ENCODE measurements at regions not wholly inside any gene's neighbourhood (a gene's known extent, or its start where the extent isn't known, plus 50 kb on each side); places are given as distances from the start of the nearest gene placed in this dataset.

DNA sequence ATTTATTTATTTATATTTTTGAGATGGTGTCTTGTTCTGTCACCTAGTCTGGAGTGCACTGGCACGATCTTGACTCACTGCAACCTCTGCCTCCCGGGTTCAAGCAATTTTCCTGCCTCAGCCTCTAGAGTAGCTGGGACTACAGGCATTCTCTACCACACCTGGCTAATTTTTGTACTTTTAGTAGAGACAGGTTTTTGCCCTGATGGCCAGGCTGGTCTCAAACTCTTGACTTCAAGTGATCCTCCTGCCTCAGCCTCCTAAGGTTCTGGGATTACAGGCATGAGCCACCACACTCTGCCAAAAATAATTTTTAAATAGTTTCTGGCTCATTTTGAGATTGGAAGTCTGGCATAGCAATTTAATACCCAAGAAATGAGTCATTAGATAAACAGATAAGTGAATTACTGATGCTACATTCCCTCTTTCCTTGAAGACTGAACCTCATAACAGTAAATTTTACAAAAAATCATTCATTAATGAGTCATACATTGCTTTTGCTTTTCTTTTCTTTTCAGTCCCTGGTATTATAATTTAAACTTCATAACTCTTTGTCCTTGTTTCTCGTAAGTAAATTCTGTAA is 881.6 kb upstream of the PIK3C3 start:
- TF ChIP-seq ZNF274 (IDR thresholded peaks at IDR 0.05; ENCODE audit: low read depth, low read length) (no peak), SUZ12 (IDR thresholded peaks at IDR 0.05; ENCODE audit: extremely low read depth, insufficient read depth, insufficient read length) (no peak), YY1 (IDR thresholded peaks at IDR 0.05; ENCODE audit: insufficient read depth, insufficient read length) (no peak)
- Histone ChIP-seq H3K36me3 (ENCODE audit: insufficient read depth, insufficient read length, low read length) (no peaks in the 10 kb centered on the region), H3K4me1 (ENCODE audit: insufficient read depth, insufficient read length) (no peaks in the 10 kb centered on the region), H3K27me3 (ENCODE audit: insufficient read depth, insufficient read length) (no peaks in the 10 kb centered on the region), H3K4me3 (ENCODE audit: insufficient read length, low read depth) (no peak overlapping the region), H3K9me3 (ENCODE audit: insufficient read depth, low read length) (no peaks in the 10 kb centered on the region), H3K9ac (ENCODE audit: insufficient read length, low read depth) (no peak overlapping the region)
- DNase-seq (ENCODE audit: low read depth, low spot score) = no peak

- H3K36me3 ChIP-seq (ENCODE audit: insufficient read depth, insufficient read length, low read length) = no peaks in the 10 kb centered on the region
- no peak for DNase-seq (ENCODE audit: low read depth, low spot score)
- no peak overlapping the region for H3K4me3 ChIP-seq (ENCODE audit: insufficient read length, low read depth)
- H3K4me1 ChIP-seq (ENCODE audit: insufficient read depth, insufficient read length) = no peaks in the 10 kb centered on the region
- no peak overlapping the region for H3K9ac ChIP-seq (ENCODE audit: insufficient read length, low read depth)
- TF ChIP-seq YY1 (IDR thresholded peaks at IDR 0.05; ENCODE audit: insufficient read depth, insufficient read length) = no peak
- TF ChIP-seq SUZ12 (IDR thresholded peaks at IDR 0.05; ENCODE audit: extremely low read depth, insufficient read depth, insufficient read length) = no peak
- TF ChIP-seq ZNF274 (IDR thresholded peaks at IDR 0.05; ENCODE audit: low read depth, low read length) = no peak
- no peaks in the 10 kb centered on the region for H3K9me3 ChIP-seq (ENCODE audit: insufficient read depth, low read length)
- H3K27me3 ChIP-seq (ENCODE audit: insufficient read depth, insufficient read length) = no peaks in the 10 kb centered on the region
Observed at GRCh38 chr18:41072946-41073345, 882.1 kb upstream of the PIK3C3 start.

DNA sequence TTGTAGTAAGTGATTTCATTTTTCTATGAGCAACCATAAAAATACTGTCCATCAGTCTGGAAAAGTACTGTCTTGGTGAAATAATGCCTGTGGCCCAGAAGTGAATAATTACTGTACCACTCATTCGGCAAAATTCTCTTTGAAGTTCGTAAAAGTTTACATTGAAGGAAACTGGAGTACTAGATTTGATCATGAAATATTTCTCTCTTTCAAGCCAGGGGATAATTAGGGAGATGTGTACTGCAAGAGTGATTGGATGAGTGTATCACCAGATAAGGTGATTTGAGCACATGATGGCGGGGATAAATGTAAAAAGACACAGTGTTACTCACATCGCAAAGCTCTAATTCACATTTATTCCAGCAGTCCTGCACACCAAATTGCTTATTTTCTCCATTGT is 883.2 kb upstream of the PIK3C3 start:
- TF ChIP-seq YY1 (IDR thresholded peaks at IDR 0.05; ENCODE audit: insufficient read depth, insufficient read length) (no peak), SUZ12 (IDR thresholded peaks at IDR 0.05; ENCODE audit: extremely low read depth, insufficient read depth, insufficient read length) (no peak), ZNF274 (IDR thresholded peaks at IDR 0.05; ENCODE audit: low read depth, low read length) (no peak)
- H3K4me3 ChIP-seq (ENCODE audit: insufficient read length, low read depth) = no peak overlapping the region
- no peak for DNase-seq (ENCODE audit: low read depth, low spot score)
- no peaks in the 10 kb centered on the region for H3K9me3 ChIP-seq (ENCODE audit: insufficient read depth, low read length)
- no peak overlapping the region for H3K9ac ChIP-seq (ENCODE audit: insufficient read length, low read depth)
- H3K4me1 ChIP-seq (ENCODE audit: insufficient read depth, insufficient read length) = no peaks in the 10 kb centered on the region
- no peaks in the 10 kb centered on the region for H3K36me3 ChIP-seq (ENCODE audit: insufficient read depth, insufficient read length, low read length)
- no peaks in the 10 kb centered on the region for H3K27me3 ChIP-seq (ENCODE audit: insufficient read depth, insufficient read length)

GRCh38 chr18:41069167-41069566 is 885.9 kb upstream of the PIK3C3 start:
- Histone ChIP-seq H3K4me3 (ENCODE audit: insufficient read length, low read depth) (no peak overlapping the region), H3K9me3 (ENCODE audit: insufficient read depth, low read length) (no peaks in the 10 kb centered on the region), H3K9ac (ENCODE audit: insufficient read length, low read depth) (no peak overlapping the region), H3K4me1 (ENCODE audit: insufficient read depth, insufficient read length) (no peaks in the 10 kb centered on the region), H3K27me3 (ENCODE audit: insufficient read depth, insufficient read length) (no peaks in the 10 kb centered on the region), H3K36me3 (ENCODE audit: insufficient read depth, insufficient read length, low read length) (no peaks in the 10 kb centered on the region)
- no peak for TF ChIP-seq YY1 (IDR thresholded peaks at IDR 0.05; ENCODE audit: insufficient read depth, insufficient read length)
- no peak for TF ChIP-seq ZNF274 (IDR thresholded peaks at IDR 0.05; ENCODE audit: low read depth, low read length)
- TF ChIP-seq SUZ12 (IDR thresholded peaks at IDR 0.05; ENCODE audit: extremely low read depth, insufficient read depth, insufficient read length) = no peak
- no peak for DNase-seq (ENCODE audit: low read depth, low spot score)

DNA sequence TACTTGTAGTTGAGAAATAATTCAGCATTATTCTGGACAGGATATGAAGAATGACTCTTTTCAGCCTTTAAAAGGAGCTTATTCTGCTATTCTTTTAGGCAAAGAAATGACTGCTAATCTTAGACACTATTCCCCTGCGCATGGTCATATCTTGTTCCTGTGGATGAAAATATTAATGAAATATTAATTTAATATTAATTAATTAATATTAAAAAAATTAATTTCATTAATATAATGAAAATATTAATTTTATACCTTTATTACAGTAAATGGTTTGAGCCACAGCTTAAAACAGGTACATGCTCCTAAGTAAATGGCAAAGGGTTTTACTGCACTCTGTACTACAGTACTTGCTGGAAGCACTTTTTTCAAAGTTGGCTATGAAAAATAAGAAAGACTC is 890.1 kb upstream of the PIK3C3 start:
- no peaks in the 10 kb centered on the region for H3K27me3 ChIP-seq (ENCODE audit: insufficient read depth, insufficient read length)
- no peaks in the 10 kb centered on the region for H3K9me3 ChIP-seq (ENCODE audit: insufficient read depth, low read length)
- H3K9ac ChIP-seq (ENCODE audit: insufficient read length, low read depth) = no peak overlapping the region
- DNase-seq (ENCODE audit: low read depth, low spot score) = no peak
- no peak overlapping the region for H3K4me3 ChIP-seq (ENCODE audit: insufficient read length, low read depth)
- TF ChIP-seq SUZ12 (IDR thresholded peaks at IDR 0.05; ENCODE audit: extremely low read depth, insufficient read depth, insufficient read length) (no peak), ZNF274 (IDR thresholded peaks at IDR 0.05; ENCODE audit: low read depth, low read length) (no peak), YY1 (IDR thresholded peaks at IDR 0.05; ENCODE audit: insufficient read depth, insufficient read length) (no peak)
- H3K36me3 ChIP-seq (ENCODE audit: insufficient read depth, insufficient read length, low read length) = no peaks in the 10 kb centered on the region
- no peaks in the 10 kb centered on the region for H3K4me1 ChIP-seq (ENCODE audit: insufficient read depth, insufficient read length)

GRCh38 chr18:41060967-41061366 is 894.1 kb upstream of the PIK3C3 start:
- H3K4me1 ChIP-seq (ENCODE audit: insufficient read depth, insufficient read length) = no peaks in the 10 kb centered on the region
- H3K9ac ChIP-seq (ENCODE audit: insufficient read length, low read depth) = no peak overlapping the region
- no peaks in the 10 kb centered on the region for H3K9me3 ChIP-seq (ENCODE audit: insufficient read depth, low read length)
- H3K4me3 ChIP-seq (ENCODE audit: insufficient read length, low read depth) = no peak overlapping the region
- H3K36me3 ChIP-seq (ENCODE audit: insufficient read depth, insufficient read length, low read length) = no peaks in the 10 kb centered on the region
- DNase-seq (ENCODE audit: low read depth, low spot score) = no peak
- TF ChIP-seq SUZ12 (IDR thresholded peaks at IDR 0.05; ENCODE audit: extremely low read depth, insufficient read depth, insufficient read length) (no peak), ZNF274 (IDR thresholded peaks at IDR 0.05; ENCODE audit: low read depth, low read length) (no peak), YY1 (IDR thresholded peaks at IDR 0.05; ENCODE audit: insufficient read depth, insufficient read length) (no peak)
- H3K27me3 ChIP-seq (ENCODE audit: insufficient read depth, insufficient read length) = no peaks in the 10 kb centered on the region

DNA sequence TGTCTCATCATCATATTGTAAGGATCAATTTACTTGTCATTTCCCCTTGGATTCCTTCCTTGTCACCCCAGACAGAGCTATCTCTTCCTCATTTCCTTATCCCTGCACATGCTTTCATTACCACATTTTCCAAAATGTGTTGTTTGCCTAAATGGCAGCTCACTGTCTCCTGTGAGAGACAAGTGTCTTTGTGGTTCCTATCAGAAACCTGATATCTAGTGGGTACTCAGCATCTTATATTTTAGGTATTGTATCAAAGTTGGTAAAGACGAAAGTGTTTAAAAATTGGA is 896.0 kb upstream of the PIK3C3 start:
- Histone ChIP-seq H3K9ac (ENCODE audit: insufficient read length, low read depth) (no peak overlapping the region), H3K4me3 (ENCODE audit: insufficient read length, low read depth) (no peak overlapping the region), H3K9me3 (ENCODE audit: insufficient read depth, low read length) (no peaks in the 10 kb centered on the region), H3K4me1 (ENCODE audit: insufficient read depth, insufficient read length) (no peaks in the 10 kb centered on the region), H3K27me3 (ENCODE audit: insufficient read depth, insufficient read length) (no peaks in the 10 kb centered on the region), H3K36me3 (ENCODE audit: insufficient read depth, insufficient read length, low read length) (no peaks in the 10 kb centered on the region)
- TF ChIP-seq YY1 (IDR thresholded peaks at IDR 0.05; ENCODE audit: insufficient read depth, insufficient read length) = no peak
- TF ChIP-seq ZNF274 (IDR thresholded peaks at IDR 0.05; ENCODE audit: low read depth, low read length) = no peak
- no peak for TF ChIP-seq SUZ12 (IDR thresholded peaks at IDR 0.05; ENCODE audit: extremely low read depth, insufficient read depth, insufficient read length)
- no peak for DNase-seq (ENCODE audit: low read depth, low spot score)

Data from NT2/D1 (cell line).